ENCODE measurements at regions not wholly inside any gene's neighbourhood (a gene's known extent, or its start where the extent isn't known, plus 50 kb on each side); places are given as distances from the start of the nearest gene placed in this dataset.

DNA sequence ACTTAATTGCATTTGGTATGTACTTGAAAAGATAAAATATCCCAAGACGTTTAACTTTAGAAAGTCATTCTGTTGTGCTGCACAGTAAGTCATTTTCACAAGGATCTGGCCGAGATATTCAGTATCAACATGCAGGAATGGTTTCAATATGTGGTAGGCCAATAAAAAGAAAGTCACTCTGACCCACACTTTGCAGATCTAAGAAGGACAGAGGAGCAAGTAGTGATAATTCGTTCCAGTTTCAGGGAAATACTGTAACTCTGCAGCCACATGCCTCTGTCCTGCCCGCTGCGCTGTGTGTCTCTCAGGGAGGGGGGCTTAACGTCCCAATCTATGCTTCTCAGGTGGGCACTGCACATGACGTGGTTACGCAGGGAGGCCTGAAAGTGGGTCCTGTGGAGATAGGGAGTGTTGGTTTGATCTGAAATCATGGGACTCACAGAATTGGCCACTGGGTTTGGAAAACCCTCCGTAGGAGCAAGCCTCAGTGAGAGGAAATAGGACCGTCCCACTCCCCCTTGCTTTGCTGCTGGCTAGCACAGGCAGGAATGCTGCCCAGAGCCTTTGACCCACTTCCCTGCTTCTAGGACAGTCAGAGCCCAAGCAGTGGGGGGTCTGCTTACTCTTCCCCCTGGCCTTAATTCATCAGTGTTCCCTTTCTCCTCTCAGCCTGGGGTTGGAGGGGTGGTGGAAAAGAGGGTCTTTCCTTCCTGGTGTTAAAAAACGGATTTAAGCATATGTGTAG, 314.7 kb upstream of the SPRED2 start:
- no peak for TF ChIP-seq ZFX (IDR thresholded peaks at IDR 0.05; ENCODE audit: borderline replicate concordance)
- TF ChIP-seq, protein P1, sequence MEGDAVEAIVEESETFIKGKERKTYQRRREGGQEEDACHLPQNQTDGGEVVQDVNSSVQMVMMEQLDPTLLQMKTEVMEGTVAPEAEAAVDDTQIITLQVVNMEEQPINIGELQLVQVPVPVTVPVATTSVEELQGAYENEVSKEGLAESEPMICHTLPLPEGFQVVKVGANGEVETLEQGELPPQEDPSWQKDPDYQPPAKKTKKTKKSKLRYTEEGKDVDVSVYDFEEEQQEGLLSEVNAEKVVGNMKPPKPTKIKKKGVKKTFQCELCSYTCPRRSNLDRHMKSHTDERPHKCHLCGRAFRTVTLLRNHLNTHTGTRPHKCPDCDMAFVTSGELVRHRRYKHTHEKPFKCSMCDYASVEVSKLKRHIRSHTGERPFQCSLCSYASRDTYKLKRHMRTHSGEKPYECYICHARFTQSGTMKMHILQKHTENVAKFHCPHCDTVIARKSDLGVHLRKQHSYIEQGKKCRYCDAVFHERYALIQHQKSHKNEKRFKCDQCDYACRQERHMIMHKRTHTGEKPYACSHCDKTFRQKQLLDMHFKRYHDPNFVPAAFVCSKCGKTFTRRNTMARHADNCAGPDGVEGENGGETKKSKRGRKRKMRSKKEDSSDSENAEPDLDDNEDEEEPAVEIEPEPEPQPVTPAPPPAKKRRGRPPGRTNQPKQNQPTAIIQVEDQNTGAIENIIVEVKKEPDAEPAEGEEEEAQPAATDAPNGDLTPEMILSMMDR (IDR thresholded peaks at IDR 0.05) = no peak
- H3K27ac ChIP-seq = no peak overlapping the region

DNA sequence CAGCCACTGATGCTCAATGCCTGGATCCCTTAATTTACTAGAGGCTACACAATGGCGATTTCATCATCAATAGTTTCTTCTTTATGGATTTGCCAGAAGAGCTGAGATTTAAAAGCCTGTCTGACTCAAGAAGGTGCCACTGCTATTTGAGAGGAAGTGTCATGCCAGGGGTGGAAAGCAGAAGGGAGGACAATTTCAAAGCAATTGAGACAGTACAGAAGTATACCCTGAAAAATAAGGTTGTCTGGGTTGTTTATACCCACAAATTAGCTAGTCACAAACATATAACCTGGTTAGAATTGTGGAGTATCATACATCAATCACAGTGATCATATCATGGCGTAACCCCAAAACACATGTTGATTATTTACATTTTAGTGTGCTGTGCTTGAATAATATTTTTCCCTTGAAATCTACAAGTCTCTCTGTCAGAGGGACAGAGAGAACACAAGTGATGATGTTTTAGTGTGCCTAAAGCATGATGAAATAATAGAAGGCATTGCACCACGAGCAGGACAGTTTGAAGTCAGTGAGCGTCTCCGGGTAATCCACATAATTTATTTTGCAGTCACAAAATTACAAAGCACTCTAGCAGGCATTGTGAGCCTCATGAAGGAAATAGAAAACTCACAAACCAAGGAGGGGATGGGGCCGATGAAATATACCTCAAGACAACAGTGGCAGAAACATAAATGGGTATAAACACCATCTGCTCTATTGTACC, 312.2 kb upstream of the SPRED2 start:
- TF ChIP-seq, protein P1 (IDR thresholded peaks at IDR 0.05) = no peak
- TF ChIP-seq ZFX (IDR thresholded peaks at IDR 0.05; ENCODE audit: borderline replicate concordance) = no peak
- H3K27ac ChIP-seq = no peak overlapping the region

DNA sequence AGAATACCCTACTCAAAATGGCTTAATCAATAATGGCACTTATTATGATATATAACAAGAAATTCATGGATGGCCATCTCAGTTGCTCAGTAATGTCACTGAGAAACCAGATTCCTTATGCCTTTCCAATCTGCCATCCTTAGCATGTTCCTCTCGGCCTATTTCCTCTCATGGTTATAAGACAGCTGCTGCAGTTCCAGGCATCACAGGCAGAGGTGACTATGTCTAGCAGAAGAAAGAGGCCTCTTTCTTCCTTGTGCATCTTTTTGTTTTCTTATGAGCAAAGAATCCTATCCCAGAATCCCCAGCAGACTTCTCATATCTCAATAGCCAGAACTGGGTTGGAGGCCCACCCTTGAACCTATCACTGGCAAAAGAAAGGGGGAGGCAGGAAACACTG, 310.6 kb upstream of the SPRED2 start:
- no peak for TF ChIP-seq ZFX (IDR thresholded peaks at IDR 0.05; ENCODE audit: borderline replicate concordance)
- TF ChIP-seq, protein P1 (IDR thresholded peaks at IDR 0.05) = no peak

DNA sequence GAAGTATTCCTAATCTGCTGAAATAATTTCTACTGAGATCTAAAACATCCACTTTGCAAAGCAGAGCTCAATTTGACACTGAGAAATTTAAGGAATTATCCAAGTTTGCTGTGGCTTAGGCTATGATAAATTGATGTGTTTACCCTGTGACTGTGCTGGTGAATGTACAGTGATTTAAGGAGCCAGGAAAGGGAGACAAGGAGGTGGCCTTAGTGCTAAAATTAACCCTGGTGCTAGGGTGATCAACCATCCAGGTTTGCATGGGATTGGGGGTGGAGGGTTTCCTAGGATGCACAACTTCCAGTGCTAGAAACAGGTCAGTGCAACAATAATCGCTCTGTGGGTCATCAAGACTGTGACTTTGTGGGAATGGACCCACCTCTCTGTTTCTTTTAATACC, 307.5 kb upstream of the SPRED2 start:
- H3K27ac ChIP-seq = no peak overlapping the region
- TF ChIP-seq, protein P1 (IDR thresholded peaks at IDR 0.05) = no peak
- TF ChIP-seq ZFX (IDR thresholded peaks at IDR 0.05; ENCODE audit: borderline replicate concordance) = no peak

More for the DNA sequence above, 310.6 kb upstream of the SPRED2 start:
- no peak overlapping the region for H3K27ac ChIP-seq

DNA sequence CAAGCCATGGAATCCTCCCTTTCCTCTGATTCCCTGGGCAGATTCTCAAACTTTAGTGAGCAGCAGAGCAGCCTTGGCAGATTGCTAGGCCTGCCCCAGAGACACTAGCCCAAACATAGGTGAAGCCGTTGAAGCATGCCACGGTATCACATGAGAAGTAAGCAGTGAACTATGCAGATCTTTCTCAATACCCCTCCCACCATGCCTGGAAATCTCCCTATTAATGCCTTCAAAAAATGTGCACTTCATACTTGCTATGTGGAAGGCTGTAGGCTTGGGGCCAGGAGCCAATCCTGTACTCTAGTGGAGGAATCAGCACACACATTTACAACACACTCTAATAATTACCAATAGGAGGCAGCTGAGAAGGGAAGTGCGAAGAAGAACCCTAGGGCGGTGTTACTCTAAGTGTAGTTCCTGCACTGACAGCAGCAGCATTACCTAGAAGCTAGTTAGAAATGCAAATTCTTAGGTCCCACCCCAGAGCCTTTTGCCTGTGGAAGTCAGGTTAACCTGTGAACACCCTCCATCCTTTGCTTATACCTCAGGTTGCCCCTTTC, 305.1 kb upstream of the SPRED2 start:
- no peak overlapping the region for H3K27ac ChIP-seq
- TF ChIP-seq, protein P1 (IDR thresholded peaks at IDR 0.05) = no peak
- no peak for TF ChIP-seq ZFX (IDR thresholded peaks at IDR 0.05; ENCODE audit: borderline replicate concordance)

DNA sequence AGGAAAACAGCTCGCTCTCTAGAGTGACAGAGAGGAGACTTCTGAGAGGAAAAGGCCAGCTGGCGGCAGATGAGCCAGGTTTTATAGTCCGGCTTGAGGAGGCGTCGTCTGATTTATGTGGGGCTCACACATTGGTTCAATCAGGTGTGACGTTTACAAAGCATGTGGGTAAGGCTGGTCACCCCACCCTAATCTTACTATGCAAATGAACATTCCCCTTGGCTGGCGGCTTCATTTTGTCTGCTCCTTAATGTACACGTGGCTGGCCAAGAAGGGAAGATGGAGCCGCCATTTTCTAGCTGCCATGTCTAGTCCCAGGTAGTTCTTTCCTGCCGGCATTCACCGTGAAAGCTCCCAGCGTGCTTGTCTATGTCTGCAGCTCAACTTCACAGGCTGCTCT, 299.1 kb upstream of the SPRED2 start:
- H3K27ac ChIP-seq = no peak overlapping the region
- TF ChIP-seq ZFX (IDR thresholded peaks at IDR 0.05; ENCODE audit: borderline replicate concordance) = no peak
- TF ChIP-seq, protein P1 (IDR thresholded peaks at IDR 0.05) = no peak

DNA sequence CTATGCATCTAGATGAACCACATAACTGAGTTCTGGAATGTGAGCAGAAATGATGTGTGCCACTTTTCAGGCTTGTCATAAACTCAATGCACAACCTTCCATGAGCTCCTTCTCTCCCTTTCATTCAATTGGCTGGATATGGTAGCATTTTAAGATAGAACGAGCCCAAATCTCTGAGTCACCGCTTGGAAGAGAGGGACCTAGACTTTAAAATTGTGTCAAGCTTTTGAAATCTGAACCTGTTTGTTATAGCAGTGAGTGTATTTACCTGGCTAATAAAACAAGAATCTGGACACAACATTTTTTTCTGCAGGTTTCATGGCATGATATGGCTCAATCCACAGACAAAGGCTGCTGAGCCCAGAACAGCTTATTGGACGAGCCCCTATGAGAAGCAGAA, 297.8 kb upstream of the SPRED2 start:
- TF ChIP-seq, protein P1 (IDR thresholded peaks at IDR 0.05) = no peak
- no peak for TF ChIP-seq ZFX (IDR thresholded peaks at IDR 0.05; ENCODE audit: borderline replicate concordance)
- no peak overlapping the region for H3K27ac ChIP-seq
